ENCODE measurements at regions not wholly inside any gene's neighbourhood (a gene's known extent, or its start where the extent isn't known, plus 50 kb on each side); places are given as distances from the start of the nearest gene placed in this dataset.

- TF ChIP-seq EZH2 (IDR thresholded peaks at IDR 0.05) (no peak), POLR2AphosphoS5 (IDR thresholded peaks at IDR 0.05; ENCODE audit: borderline replicate concordance, low read depth, low read length) (no peak), FOXP2 (optimal IDR thresholded peaks at IDR 0.05; ENCODE audit: control extremely low read depth, extremely low read length, insufficient read depth) (no peak)
Measured at GRCh38 chr9:129505270-129505902, 115.5 kb downstream of the C9orf50 start.
